HG02763 (cell line): ENCODE measurements at regions not wholly inside any gene's neighbourhood (a gene's known extent, or its start where the extent isn't known, plus 50 kb on each side); places are given as distances from the start of the nearest gene placed in this dataset.
"Not testable (repeated sequence)": the region's sequence is repeated elsewhere in the genome, so short reads cannot be mapped to it uniquely, and the experiment has no call there.

ENCODE experiments used
- ATAC-seq: cut with Tn5 transposase; IDR thresholded peaks from one replicate; pipeline ENCODE4 v1.9.1; 2021; ENCODE audit warnings: mild to moderate bottlenecking, moderate library complexity; ENCODE audit not compliant: unreplicated experiment

- ATAC-seq = no peak
Measured at GRCh38 chr9:79473704-79474103, 98.1 kb upstream of the TLE4 start.

GRCh38 chr9:79477241-79477840 is 94.4 kb upstream of the TLE4 start:
- no peak for ATAC-seq

DNA sequence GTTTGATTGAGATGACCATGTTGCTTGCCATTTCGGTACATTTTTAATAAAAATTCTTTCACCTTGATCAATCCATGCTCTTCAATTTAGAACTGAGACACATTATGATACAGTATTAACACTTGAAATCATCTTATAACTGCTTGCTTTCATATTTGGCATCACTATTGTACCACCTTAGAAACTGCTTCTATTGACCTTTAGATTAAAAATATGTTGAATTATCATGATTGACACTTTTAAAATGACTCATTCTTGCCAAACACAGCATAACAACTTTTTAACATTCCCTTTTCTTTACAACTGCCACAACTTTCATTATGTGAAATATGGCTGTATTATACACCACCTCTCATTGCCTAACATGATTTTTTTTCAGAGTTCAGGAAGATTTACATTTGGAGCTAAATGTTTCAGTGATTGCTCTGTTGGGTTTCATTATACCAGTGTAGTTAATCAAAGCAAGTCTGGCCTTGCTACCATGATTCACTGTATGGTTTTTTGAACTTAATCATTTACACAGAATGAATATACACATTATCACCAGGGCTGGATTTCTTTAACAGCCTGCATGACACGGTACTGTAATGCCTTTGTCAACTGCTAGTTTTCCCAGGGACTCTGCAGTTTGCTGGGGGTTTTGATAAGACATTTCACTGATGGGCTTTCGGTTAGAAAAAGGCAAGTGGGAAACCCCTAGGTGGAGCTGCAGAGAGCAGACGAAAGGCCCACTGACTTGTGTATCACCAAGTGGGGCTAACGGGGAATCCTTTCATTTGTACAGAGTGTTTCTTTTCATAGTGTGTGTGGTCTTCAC is 93.6 kb upstream of the TLE4 start:
- ATAC-seq = peak; percentile 70

GRCh38 chr9:79480639-79481038 is 91.1 kb upstream of the TLE4 start:
- ATAC-seq = no peak

- no peak for ATAC-seq
Measured at GRCh38 chr9:79481846-79482477, 89.8 kb upstream of the TLE4 start.

GRCh38 chr9:79485258-79485657 is 86.5 kb upstream of the TLE4 start:
- ATAC-seq = no peak

- no peak for ATAC-seq
Measured at GRCh38 chr9:79489261-79490000, 82.3 kb upstream of the TLE4 start.

GRCh38 chr9:79490657-79491248 is 81.0 kb upstream of the TLE4 start:
- no peak for ATAC-seq

DNA sequence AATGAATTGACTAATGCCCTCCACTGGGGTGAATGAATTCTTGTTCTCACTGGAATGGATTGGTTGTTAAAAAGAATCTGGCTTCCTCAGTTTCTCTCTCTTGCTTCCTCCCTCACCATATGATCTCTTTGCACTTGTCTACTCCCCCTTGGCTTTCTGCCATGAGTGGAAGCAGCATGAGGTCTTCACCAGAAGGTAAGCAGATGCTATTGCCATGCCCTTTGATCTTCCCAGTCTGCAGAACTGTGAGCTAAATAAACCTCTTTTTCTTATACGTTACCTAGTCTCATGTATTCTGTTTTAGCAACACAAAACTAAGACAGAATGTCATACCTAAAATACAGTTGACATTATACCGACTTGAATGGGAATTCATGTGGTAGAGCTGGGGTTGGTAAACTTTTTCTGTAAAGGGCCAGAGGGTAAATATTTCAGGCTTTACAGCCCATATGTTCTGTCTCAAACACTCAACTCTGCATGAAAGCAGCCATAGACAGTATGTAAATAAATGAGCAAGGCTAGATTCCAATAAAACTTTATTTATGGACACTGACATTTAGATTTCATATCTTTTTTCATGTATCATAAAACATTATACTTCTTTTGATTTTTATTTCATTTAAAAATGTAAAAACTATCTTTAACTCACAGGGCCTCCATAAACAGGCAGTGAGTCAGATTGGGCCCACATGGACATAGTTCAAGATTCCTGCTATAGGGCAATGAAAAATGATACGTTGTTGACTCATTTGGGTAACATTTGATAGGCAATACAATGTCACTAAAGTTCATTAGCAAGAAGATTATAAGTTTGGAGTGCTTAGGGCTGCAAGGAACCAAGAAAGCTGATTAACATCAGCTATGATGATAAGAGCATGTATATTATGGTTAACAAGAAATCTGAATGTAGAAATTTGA is 79.4 kb upstream of the TLE4 start:
- no peak for ATAC-seq

DNA sequence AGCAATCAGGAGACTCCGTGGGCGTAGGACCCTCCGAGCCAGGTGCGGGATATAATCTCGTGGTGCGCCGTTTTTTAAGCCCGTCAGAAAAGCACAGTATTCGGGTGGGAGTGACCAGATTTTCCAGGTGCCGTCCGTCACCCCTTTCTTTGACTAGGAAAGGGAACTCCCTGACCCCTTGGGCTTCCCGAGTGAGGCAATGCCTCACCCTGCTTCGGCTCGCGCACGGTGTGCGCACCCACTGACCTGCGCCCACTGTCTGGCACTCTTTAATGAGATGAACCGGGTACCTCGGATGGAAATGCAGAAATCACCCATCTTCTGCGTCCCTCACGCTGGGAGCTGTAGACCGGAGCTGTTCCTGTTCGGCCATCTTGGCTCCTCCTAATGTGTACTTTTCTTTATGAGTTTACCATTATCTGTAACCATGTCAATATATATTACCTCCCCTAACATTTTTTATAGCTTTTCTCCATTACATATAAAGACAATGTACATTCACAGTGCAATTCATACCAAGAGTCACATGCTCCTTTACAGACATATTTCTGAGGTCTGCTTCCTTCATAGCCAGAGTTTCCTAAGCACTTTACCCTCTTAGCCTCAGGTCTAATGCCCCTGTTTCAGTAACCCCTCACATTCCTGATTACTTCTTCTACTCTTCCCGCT is 71.4 kb upstream of the TLE4 start:
- not testable (repeated sequence) for ATAC-seq

DNA sequence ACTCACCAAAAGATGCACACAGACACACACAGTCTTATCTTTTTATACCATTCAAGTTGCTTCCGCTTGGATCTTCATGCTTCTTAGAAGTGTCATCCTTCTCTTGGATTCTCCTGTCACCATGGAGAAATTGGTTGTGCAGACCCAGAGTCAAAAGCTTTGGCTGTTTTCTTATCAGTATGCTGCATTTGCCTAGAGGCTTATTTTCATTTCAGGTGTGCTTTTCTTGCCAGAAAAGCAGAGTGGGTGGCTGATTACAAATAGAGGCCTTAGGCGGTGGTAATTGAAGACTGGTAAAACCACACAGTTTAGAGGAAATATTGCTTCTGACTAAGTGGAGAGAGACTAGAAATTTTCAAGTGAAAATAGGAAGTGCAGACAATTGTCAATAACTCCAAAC is 70.2 kb upstream of the TLE4 start:
- ATAC-seq = no peak

- no peak for ATAC-seq
Measured at GRCh38 chr9:79507801-79508200, 64.0 kb upstream of the TLE4 start.

DNA sequence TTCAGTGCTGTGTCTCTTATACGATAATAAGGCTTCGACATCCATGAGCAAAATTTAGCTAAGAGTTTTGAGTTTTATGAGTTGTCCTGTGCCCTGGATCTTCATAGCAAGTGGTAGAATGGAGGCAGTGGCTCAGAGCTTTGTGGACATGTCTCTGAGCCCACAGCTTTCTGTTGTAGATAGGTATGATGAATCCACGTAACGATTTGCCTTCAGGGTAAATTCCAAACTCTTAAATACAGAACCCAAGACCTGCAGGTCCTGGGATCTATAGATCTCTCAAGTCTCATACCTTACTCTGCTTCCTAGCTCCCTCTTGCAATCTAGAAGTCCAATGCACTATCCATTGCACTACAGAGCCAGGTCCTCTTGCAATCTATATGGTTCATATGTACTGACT is 59.5 kb upstream of the TLE4 start:
- no peak for ATAC-seq
